ENCODE measurements at regions not wholly inside any gene's neighbourhood (a gene's known extent, or its start where the extent isn't known, plus 50 kb on each side); places are given as distances from the start of the nearest gene placed in this dataset.

GRCh38 chr4:161329852-161330251, 833.9 kb downstream of the FSTL5 start:
- Histone ChIP-seq H3K9me3 (replicated peaks) (no peaks in the 10 kb centered on the region), H3K27ac (replicated peaks) (no peak overlapping the region), H3K4me1 (no peaks in the 10 kb centered on the region), H3K27me3 (ENCODE audit: low read depth) (no peaks in the 10 kb centered on the region), H3K4me3 (no peak overlapping the region), H3K36me3 (no peaks in the 10 kb centered on the region)
- intact Hi-C loops (cut with micrococcal nuclease): no loop called here
- no peak for DNase-seq
- TF ChIP-seq CTCF (IDR thresholded peaks at IDR 0.05; ENCODE audit: borderline replicate concordance): no peak

GRCh38 chr4:161321706-161322105, 842.1 kb downstream of the FSTL5 start:
- TF ChIP-seq CTCF (IDR thresholded peaks at IDR 0.05; ENCODE audit: borderline replicate concordance): no peak
- Histone ChIP-seq H3K27ac (replicated peaks) (no peak overlapping the region), H3K9me3 (replicated peaks) (no peaks in the 10 kb centered on the region), H3K27me3 (ENCODE audit: low read depth) (no peaks in the 10 kb centered on the region), H3K4me1 (no peaks in the 10 kb centered on the region), H3K36me3 (no peaks in the 10 kb centered on the region), H3K4me3 (no peak overlapping the region)
- no peak for DNase-seq
- intact Hi-C loops (cut with micrococcal nuclease): no loop called here

GRCh38 chr4:161320377-161320776, 843.4 kb downstream of the FSTL5 start:
- Histone ChIP-seq H3K27ac (replicated peaks) (no peak overlapping the region), H3K4me3 (no peak overlapping the region), H3K9me3 (replicated peaks) (peaks cover 1% of the 10 kb centered on the region), H3K27me3 (ENCODE audit: low read depth) (no peaks in the 10 kb centered on the region), H3K36me3 (no peaks in the 10 kb centered on the region), H3K4me1 (no peaks in the 10 kb centered on the region)
- intact Hi-C loops (cut with micrococcal nuclease): no loop called here
- TF ChIP-seq CTCF (IDR thresholded peaks at IDR 0.05; ENCODE audit: borderline replicate concordance): peak; percentile 19
- no peak for DNase-seq

DNA sequence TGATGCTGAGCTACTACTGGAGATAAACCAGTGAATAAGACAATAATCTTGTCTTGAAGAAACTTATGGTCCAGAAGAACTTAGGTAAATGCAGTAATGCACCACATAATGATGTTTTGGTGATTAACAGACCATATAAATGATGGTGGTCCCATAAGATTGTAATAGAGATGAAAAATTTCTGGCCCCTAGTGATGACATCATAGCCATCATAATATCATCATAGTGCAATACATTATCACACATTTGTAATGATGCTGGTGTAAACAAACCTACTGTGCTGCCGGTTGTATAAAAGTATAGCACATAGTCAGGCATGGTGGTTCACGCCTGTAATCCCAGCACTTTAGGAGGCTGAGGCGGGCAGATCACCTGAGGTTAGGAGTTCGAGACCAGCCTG, 846.8 kb downstream of the FSTL5 start:
- DNase-seq: no peak
- intact Hi-C loops (cut with micrococcal nuclease): no loop called here
- TF ChIP-seq CTCF (IDR thresholded peaks at IDR 0.05; ENCODE audit: borderline replicate concordance): no peak
- Histone ChIP-seq H3K27ac (replicated peaks) (no peak overlapping the region), H3K4me1 (no peaks in the 10 kb centered on the region), H3K4me3 (no peak overlapping the region), H3K27me3 (ENCODE audit: low read depth) (no peaks in the 10 kb centered on the region), H3K9me3 (replicated peaks) (peaks cover 3% of the 10 kb centered on the region), H3K36me3 (no peaks in the 10 kb centered on the region)

DNA sequence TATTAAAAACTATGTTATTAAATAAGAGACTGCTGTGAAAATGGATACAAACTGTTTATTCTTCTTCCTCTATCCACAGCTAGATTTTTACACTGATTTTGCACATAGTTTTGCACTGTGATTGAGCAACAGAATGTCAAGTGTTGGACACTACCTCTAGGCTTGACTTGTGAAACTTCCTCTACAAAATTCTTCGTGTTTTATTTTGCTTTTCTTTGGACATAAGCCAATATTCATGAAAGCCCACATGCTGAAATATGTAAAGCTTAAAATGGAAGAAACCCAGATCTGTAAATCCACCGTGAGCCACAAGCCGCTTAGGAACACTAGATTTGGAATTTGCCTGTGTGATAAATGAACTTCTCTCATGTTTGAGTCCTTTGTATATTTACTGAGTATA, 849.4 kb downstream of the FSTL5 start:
- Histone ChIP-seq H3K27me3 (ENCODE audit: low read depth) (no peaks in the 10 kb centered on the region), H3K36me3 (no peaks in the 10 kb centered on the region), H3K4me3 (no peak overlapping the region), H3K4me1 (no peaks in the 10 kb centered on the region), H3K9me3 (replicated peaks) (peaks cover 17% of the 10 kb centered on the region), H3K27ac (replicated peaks) (no peak overlapping the region)
- TF ChIP-seq CTCF (IDR thresholded peaks at IDR 0.05; ENCODE audit: borderline replicate concordance): no peak
- no peak for DNase-seq
- intact Hi-C loops (cut with micrococcal nuclease): no loop called here

DNA sequence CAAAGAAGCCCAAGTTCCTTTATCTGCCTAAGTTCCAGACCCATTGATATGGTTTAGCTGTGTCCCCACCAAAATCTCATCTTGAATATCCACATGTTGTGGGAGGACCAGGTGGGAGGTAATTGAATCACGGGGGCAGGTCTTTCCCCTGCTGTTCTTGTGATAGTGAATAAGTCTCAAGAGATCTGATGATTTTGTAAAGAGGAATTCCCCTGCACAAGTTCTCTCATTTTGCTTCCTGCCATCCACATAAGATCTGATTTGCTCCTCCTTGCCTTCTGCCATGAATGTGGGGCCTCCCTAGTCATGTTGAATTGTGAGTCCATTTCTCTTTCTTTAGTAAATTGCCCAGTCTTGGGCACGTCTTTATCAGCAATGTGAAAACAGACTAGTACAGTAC, 860.2 kb downstream of the FSTL5 start:
- Histone ChIP-seq H3K27me3 (ENCODE audit: low read depth) (no peaks in the 10 kb centered on the region), H3K27ac (replicated peaks) (no peak overlapping the region), H3K36me3 (no peaks in the 10 kb centered on the region), H3K9me3 (replicated peaks) (peaks cover 21% of the 10 kb centered on the region), H3K4me1 (no peaks in the 10 kb centered on the region), H3K4me3 (no peak overlapping the region)
- intact Hi-C loops (cut with micrococcal nuclease): no loop called here
- no peak for DNase-seq
- no peak for TF ChIP-seq CTCF (IDR thresholded peaks at IDR 0.05; ENCODE audit: borderline replicate concordance)

Data from left ventricle myocardium inferior (tissue), 1 donor.